GM12872 (cell line): ENCODE measurements at regions not wholly inside any gene's neighbourhood (a gene's known extent, or its start where the extent isn't known, plus 50 kb on each side); places are given as distances from the start of the nearest gene placed in this dataset.

ENCODE experiments used
- TF ChIP-seq, protein P1 (sequence below): IDR thresholded peaks from 3 replicates; pipeline ENCODE4 v1.5.1; 2011; ENCODE audit warnings: low read depth, mild to moderate bottlenecking, low read length, moderate library complexity; ENCODE audit not compliant: insufficient read depth

DNA sequence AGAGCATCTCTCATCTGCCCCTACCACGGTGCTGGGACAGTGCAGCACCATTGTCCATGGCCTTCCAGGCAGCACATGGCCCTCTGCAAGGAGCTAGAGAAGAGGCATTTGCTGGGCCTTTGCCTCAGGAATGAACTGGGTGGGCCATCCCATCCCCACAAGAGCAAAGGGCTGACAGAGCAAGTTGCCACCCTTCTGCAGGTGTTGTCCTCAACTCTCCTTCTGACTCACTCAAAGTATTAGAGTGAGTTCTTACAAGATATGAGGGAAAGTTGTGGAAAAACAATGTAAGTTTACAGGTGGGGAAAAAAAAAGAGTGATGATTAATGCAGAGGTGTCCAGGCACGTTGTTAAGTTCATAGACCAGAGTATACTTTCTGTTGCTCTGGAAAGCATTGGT is 261.2 kb downstream of the SKIDA1 start:
- TF ChIP-seq, protein P1, sequence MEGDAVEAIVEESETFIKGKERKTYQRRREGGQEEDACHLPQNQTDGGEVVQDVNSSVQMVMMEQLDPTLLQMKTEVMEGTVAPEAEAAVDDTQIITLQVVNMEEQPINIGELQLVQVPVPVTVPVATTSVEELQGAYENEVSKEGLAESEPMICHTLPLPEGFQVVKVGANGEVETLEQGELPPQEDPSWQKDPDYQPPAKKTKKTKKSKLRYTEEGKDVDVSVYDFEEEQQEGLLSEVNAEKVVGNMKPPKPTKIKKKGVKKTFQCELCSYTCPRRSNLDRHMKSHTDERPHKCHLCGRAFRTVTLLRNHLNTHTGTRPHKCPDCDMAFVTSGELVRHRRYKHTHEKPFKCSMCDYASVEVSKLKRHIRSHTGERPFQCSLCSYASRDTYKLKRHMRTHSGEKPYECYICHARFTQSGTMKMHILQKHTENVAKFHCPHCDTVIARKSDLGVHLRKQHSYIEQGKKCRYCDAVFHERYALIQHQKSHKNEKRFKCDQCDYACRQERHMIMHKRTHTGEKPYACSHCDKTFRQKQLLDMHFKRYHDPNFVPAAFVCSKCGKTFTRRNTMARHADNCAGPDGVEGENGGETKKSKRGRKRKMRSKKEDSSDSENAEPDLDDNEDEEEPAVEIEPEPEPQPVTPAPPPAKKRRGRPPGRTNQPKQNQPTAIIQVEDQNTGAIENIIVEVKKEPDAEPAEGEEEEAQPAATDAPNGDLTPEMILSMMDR, result no peak

GRCh38 chr10:21263839-21264238 is 261.6 kb downstream of the SKIDA1 start:
- TF ChIP-seq, protein P1, result no peak

DNA sequence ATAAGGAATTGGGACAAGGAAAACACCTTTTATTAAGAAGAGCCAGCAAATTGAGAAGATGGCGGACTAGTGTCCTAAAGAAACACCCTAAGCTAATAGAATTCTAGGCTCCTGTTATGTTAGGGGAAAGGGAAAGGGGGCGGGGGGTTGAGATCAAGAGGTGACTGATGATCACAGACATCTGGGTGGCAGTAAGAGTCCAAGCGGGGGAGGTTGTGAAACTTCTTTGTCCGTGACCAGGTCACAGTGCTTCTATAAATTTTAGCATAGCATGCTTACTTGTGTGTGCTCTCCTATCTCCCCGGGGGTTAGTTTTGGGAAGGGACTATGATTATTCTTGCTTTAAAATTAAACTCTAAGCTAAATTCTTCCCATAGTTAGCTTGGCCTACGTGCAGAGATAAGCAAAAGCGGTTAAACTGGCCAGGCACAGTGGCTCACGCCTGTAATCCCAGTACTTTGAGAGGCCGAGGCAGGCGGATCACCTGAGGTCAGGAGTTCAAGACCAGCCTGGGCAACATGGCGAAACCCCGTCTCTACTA is 262.1 kb downstream of the SKIDA1 start:
- TF ChIP-seq, protein P1, result no peak

- TF ChIP-seq, protein P1, result no peak
Observed at GRCh38 chr10:21261842-21262294, 263.6 kb downstream of the SKIDA1 start.

- TF ChIP-seq, protein P1, result no peak
Observed at GRCh38 chr10:21260506-21261149, 264.9 kb downstream of the SKIDA1 start.

GRCh38 chr10:21260066-21260465 is 265.4 kb downstream of the SKIDA1 start:
- TF ChIP-seq, protein P1, result no peak

DNA sequence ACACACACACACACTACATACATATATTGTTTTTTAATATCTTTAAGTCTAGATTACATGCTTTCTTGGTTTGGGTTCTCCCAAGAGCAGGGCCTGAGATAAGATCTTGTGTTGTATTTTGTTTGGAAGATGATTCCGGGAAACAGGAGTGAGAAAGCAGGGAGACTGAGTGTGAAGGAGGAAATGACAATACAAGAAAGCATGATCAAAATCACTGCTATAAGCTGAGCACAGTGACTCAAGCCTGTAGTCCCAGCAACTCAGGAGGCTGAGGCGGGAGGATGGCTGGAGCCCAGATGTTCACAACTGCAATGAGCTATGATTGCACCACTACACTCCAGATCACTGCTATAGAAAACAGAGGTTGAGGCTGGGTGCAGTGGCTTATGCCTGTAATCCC is 267.6 kb downstream of the SKIDA1 start:
- TF ChIP-seq, protein P1, result no peak
